ENCODE measurements at regions not wholly inside any gene's neighbourhood (a gene's known extent, or its start where the extent isn't known, plus 50 kb on each side); places are given as distances from the start of the nearest gene placed in this dataset.
"Not testable (repeated sequence)": the region's sequence is repeated elsewhere in the genome, so short reads cannot be mapped to it uniquely, and the experiment has no call there.

DNA sequence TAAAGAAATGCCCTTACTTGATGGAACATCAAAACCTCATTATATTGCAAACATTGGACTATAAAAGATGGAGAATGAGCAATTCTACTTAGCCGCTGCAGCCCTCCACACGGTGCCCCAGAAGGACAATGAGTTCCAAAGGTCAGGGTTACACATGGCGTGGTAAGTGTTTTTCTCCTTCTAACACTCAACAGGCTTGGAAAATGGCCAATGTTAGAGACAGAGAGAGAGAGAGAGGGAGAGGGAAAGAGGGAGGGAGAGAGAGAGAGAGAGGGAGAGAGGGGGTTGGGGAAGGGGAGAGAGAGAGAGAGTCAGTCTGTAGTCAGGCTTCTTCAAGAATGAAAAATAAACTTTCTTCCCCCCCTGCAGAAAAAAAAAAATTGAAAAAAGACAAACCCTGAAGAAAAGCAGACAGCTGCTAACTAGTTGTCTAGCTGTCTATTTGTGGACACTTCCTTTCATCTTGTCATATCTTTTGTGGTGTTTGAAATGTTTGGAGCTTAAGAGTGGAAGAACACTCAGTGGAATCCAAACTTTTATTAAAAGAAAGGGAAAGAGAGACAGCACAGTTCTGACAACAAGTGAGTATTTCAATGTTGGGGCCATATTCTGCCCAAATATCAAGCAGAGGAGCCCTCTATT is 324.8 kb downstream of the TMEM38B start:
- H3K4me3 ChIP-seq = no peak overlapping the region
- H3K27me3 ChIP-seq (replicated peaks; ENCODE audit: insufficient read depth) = no peaks in the 10 kb centered on the region
- no peaks in the 10 kb centered on the region for H3K36me3 ChIP-seq
- ATAC-seq (ENCODE audit: insufficient number of reproducible peaks, low FRiP score, low read depth) = no peak
- no peaks in the 10 kb centered on the region for H3K9me3 ChIP-seq
- TF ChIP-seq, protein P1, sequence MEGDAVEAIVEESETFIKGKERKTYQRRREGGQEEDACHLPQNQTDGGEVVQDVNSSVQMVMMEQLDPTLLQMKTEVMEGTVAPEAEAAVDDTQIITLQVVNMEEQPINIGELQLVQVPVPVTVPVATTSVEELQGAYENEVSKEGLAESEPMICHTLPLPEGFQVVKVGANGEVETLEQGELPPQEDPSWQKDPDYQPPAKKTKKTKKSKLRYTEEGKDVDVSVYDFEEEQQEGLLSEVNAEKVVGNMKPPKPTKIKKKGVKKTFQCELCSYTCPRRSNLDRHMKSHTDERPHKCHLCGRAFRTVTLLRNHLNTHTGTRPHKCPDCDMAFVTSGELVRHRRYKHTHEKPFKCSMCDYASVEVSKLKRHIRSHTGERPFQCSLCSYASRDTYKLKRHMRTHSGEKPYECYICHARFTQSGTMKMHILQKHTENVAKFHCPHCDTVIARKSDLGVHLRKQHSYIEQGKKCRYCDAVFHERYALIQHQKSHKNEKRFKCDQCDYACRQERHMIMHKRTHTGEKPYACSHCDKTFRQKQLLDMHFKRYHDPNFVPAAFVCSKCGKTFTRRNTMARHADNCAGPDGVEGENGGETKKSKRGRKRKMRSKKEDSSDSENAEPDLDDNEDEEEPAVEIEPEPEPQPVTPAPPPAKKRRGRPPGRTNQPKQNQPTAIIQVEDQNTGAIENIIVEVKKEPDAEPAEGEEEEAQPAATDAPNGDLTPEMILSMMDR (IDR thresholded peaks at IDR 0.05) = no peak
- no peak overlapping the region for H3K27ac ChIP-seq
- no peak for DNase-seq (ENCODE audit: low spot score)
- H3K4me1 ChIP-seq (ENCODE audit: control insufficient read depth in 1 of 2, low read depth in 2 of 2) = no peaks in the 10 kb centered on the region

DNA sequence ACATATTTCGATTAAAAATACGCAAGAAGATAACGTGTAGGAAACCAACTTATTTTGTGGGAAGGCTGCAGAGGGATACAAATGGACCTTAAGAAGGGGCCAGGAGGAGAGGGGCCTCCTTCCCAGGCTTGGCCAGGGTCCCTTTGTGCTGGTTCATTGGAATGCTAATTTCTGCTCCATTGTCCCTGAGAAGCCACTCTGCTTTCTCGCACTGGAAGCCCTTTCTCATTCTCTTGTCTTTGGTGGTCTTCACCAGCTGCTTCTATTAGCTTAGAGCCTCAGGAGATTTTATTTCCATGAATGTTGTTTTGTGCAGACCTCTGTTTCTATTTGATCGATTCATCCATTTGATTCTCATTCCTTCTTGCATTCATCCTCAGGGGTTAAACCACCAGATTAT is 325.4 kb downstream of the TMEM38B start:
- H3K4me1 ChIP-seq (ENCODE audit: control insufficient read depth in 1 of 2, low read depth in 2 of 2) = no peaks in the 10 kb centered on the region
- no peak overlapping the region for H3K27ac ChIP-seq
- ATAC-seq (ENCODE audit: insufficient number of reproducible peaks, low FRiP score, low read depth) = no peak

DNA sequence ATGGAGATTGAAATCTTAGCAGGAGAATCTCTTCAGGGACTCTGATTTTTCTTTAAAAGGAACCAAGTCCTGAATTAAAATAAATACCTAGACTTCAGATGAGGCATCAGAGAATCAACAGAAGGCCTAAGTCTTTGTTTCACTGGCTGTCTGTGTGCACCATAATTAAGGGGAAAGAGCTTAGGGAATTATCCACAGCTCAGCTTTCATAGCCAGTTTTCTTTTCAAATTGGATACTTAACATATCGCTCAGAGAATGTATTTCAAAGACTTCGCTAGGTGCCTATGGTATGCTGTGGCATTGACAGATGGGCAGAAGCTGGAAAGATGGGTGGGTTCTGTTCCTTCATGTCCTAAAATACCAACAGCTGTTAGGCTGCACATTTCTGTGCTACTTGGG is 325.8 kb downstream of the TMEM38B start:
- no peaks in the 10 kb centered on the region for H3K36me3 ChIP-seq
- TF ChIP-seq, protein P1 (IDR thresholded peaks at IDR 0.05) = no peak
- no peak overlapping the region for H3K27ac ChIP-seq
- H3K4me1 ChIP-seq (ENCODE audit: control insufficient read depth in 1 of 2, low read depth in 2 of 2) = no peaks in the 10 kb centered on the region
- no peaks in the 10 kb centered on the region for H3K9me3 ChIP-seq
- H3K4me3 ChIP-seq = no peak overlapping the region
- no peaks in the 10 kb centered on the region for H3K27me3 ChIP-seq (replicated peaks; ENCODE audit: insufficient read depth)
- ATAC-seq (ENCODE audit: insufficient number of reproducible peaks, low FRiP score, low read depth) = no peak
- DNase-seq (ENCODE audit: low spot score) = no peak

More for the DNA sequence above, 325.4 kb downstream of the TMEM38B start:
- H3K27me3 ChIP-seq (replicated peaks; ENCODE audit: insufficient read depth) = no peaks in the 10 kb centered on the region
- H3K9me3 ChIP-seq = no peaks in the 10 kb centered on the region
- TF ChIP-seq, protein P1 (IDR thresholded peaks at IDR 0.05) = no peak
- H3K36me3 ChIP-seq = no peaks in the 10 kb centered on the region
- no peak overlapping the region for H3K4me3 ChIP-seq
- DNase-seq (ENCODE audit: low spot score) = no peak

DNA sequence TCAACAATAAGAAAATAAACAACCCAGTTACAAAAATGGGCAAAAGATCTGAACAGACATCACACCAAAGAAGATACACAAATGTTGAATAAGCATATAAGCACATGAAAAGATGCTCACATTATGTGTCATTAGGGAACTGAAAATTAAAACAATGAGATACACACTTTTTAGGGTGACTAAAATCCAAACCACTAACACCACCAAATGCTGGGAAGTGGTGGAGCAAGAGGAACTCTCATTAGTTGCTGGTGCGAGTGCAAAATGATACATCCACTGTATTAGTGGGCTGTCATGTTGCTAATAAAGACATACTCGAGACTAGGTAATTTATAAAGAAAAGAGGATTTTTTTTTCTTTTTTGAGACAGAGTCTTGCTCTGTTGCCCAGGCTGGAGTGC is 329.1 kb downstream of the TMEM38B start:
- H3K27me3 ChIP-seq (replicated peaks; ENCODE audit: insufficient read depth) = no peaks in the 10 kb centered on the region
- H3K27ac ChIP-seq = no peak overlapping the region
- ATAC-seq (ENCODE audit: insufficient number of reproducible peaks, low FRiP score, low read depth) = no peak
- H3K4me3 ChIP-seq = no peak overlapping the region
- no peaks in the 10 kb centered on the region for H3K4me1 ChIP-seq (ENCODE audit: control insufficient read depth in 1 of 2, low read depth in 2 of 2)
- H3K36me3 ChIP-seq = no peaks in the 10 kb centered on the region
- no peak for DNase-seq (ENCODE audit: low spot score)
- no peaks in the 10 kb centered on the region for H3K9me3 ChIP-seq
- TF ChIP-seq, protein P1 (IDR thresholded peaks at IDR 0.05) = no peak

GRCh38 chr9:106025453-106025852 is 331.1 kb downstream of the TMEM38B start:
- H3K27ac ChIP-seq = no peak overlapping the region
- no peaks in the 10 kb centered on the region for H3K27me3 ChIP-seq (replicated peaks; ENCODE audit: insufficient read depth)
- ATAC-seq (ENCODE audit: insufficient number of reproducible peaks, low FRiP score, low read depth) = no peak
- no peak for DNase-seq (ENCODE audit: low spot score)
- no peaks in the 10 kb centered on the region for H3K36me3 ChIP-seq
- H3K4me3 ChIP-seq = no peak overlapping the region
- H3K9me3 ChIP-seq = no peaks in the 10 kb centered on the region
- TF ChIP-seq, protein P1 (IDR thresholded peaks at IDR 0.05) = no peak
- no peaks in the 10 kb centered on the region for H3K4me1 ChIP-seq (ENCODE audit: control insufficient read depth in 1 of 2, low read depth in 2 of 2)

- not testable (repeated sequence) for H3K4me3 ChIP-seq; DNase-seq (ENCODE audit: low spot score); H3K4me1 ChIP-seq (ENCODE audit: control insufficient read depth in 1 of 2, low read depth in 2 of 2); H3K27me3 ChIP-seq (replicated peaks; ENCODE audit: insufficient read depth); ATAC-seq (ENCODE audit: insufficient number of reproducible peaks, low FRiP score, low read depth); H3K9me3 ChIP-seq; H3K27ac ChIP-seq; H3K36me3 ChIP-seq
These were observed 335.8 kb downstream of the TMEM38B start for GRCh38 chr9:106030146-106030545.
